MM.1S (cell line): ENCODE measurements at regions not wholly inside any gene's neighbourhood (a gene's known extent, or its start where the extent isn't known, plus 50 kb on each side); places are given as distances from the start of the nearest gene placed in this dataset.

Experiments used
- DNase-seq: peaks from one replicate; pipeline ENCODE4 v3.0.0-alpha.2; 2015
- H2AFZ ChIP-seq: fragments of 300-600 bp; sonication (generic); 2 replicates; pipeline ENCODE4 v1.6.0; 2016; ENCODE audit warnings: antibody characterized with exemption, low read length
- H3F3A ChIP-seq: fragments of 300-600 bp; sonication (generic); 2 replicates; pipeline ENCODE4 v1.6.1; 2016; ENCODE audit warnings: mild to moderate bottlenecking, antibody characterized with exemption, low read length, moderate library complexity, mixed read lengths; ENCODE audit not compliant: insufficient read depth
- H3K27ac ChIP-seq: fragments of 300-600 bp; sonication (generic); 2 replicates; pipeline ENCODE4 v1.5.1; 2016; ENCODE audit warnings: mild to moderate bottlenecking, low read length
- H3K27me3 ChIP-seq: fragments of 300-600 bp; sonication (generic); replicated peaks from 2 replicates; pipeline ENCODE4 v1.6.0; 2016; ENCODE audit warnings: low read length; ENCODE audit not compliant: insufficient read depth
- H3K36me3 ChIP-seq: fragments of 300-600 bp; sonication (generic); replicated peaks from 2 replicates; pipeline ENCODE4 v1.6.1; 2016; ENCODE audit warnings: mild to moderate bottlenecking, low read length, mixed read lengths; ENCODE audit not compliant: insufficient read depth
- H3K4me1 ChIP-seq: fragments of 300-600 bp; sonication (generic); 2 replicates; pipeline ENCODE4 v1.6.1; 2016; ENCODE audit warnings: low read length, mixed read lengths
- H3K4me2 ChIP-seq: fragments of 300-600 bp; sonication (generic); 2 replicates; pipeline ENCODE4 v1.6.0; 2016; ENCODE audit warnings: low read depth, low read length
- H3K4me3 ChIP-seq: fragments of 300-600 bp; sonication (generic); 2 replicates; pipeline ENCODE4 v1.5.1; 2016; ENCODE audit warnings: low read length, mixed read lengths
- H3K79me2 ChIP-seq: fragments of 300-600 bp; sonication (generic); 2 replicates; pipeline ENCODE4 v1.6.1; 2016; ENCODE audit warnings: mixed run types, low read length, mixed read lengths
- H3K9ac ChIP-seq: fragments of 300-600 bp; sonication (generic); 2 replicates; pipeline ENCODE4 v1.6.1; 2016; ENCODE audit warnings: low read length, mixed read lengths
- H3K9me2 ChIP-seq: fragments of 300-600 bp; sonication (generic); replicated peaks from 2 replicates; pipeline ENCODE4 v1.6.1; 2016; ENCODE audit warnings: mild to moderate bottlenecking, low read length, mixed read lengths; ENCODE audit not compliant: insufficient read depth
- H3K9me3 ChIP-seq: fragments of 300-600 bp; sonication (generic); replicated peaks from 2 replicates; pipeline ENCODE4 v1.6.1; 2016; ENCODE audit warnings: mild to moderate bottlenecking, low read length, mixed read lengths; ENCODE audit not compliant: insufficient read depth
- H4K20me1 ChIP-seq: fragments of 300-600 bp; sonication (generic); 2 replicates; pipeline ENCODE4 v1.6.1; 2016; ENCODE audit warnings: mild to moderate bottlenecking, low read length, moderate library complexity, mixed read lengths; ENCODE audit not compliant: insufficient read depth
- EZH2 ChIP-seq: fragments of 300-600 bp; sonication (generic); optimal IDR thresholded peaks from 2 replicates; pipeline ENCODE3; 2017; ENCODE audit warnings: low read depth, mild to moderate bottlenecking, antibody characterized with exemption, low read length, mixed read lengths
- EZH2phosphoT487 ChIP-seq: fragments of 300-600 bp; sonication (generic); IDR thresholded peaks from 2 replicates; pipeline ENCODE4 v1.6.1; 2018; ENCODE audit warnings: antibody characterized with exemption, low read length
- TF ChIP-seq, protein P1 (sequence below): fragments of 300-600 bp; sonication (generic); IDR thresholded peaks from 2 replicates; pipeline ENCODE4 v1.5.1; 2016; ENCODE audit warnings: antibody characterized with exemption, low read length, mixed read lengths

DNA sequence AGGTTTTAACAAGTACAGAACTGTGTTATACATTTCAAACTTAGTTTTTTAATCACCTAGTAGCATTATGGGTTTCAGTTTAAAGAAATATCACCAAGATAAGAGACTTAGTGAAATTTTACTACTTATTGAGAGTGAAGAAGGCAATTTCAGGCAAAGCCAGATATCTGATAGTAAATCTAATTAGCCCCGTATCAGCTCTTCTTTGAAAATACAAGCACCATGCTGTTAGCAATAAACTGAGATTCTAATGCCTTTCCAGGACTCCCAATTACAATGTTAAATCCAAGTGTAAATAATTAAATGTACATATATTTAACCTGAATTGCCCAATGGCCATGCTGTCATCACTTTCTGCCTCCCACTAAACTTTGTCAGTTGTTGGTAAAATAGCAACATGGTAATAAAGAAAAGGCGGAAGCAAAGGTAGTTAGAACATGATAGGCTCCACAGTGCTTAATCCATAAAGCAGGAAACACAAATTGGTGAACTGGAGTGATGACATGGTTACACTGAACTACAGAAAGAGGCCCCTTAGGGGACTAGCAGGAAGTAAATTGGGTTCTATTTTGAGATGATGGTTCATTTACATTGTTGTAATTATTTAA, 646.1 kb downstream of the C12orf50 start:
- Histone ChIP-seq H3K4me3 (no peak overlapping the region), H2AFZ (no peak overlapping the region), H3K9ac (no peak overlapping the region), H3F3A (no peaks in the 10 kb centered on the region), H3K9me2 (no peaks in the 10 kb centered on the region), H4K20me1 (no peaks in the 10 kb centered on the region), H3K27ac (no peak overlapping the region), H3K9me3 (no peaks in the 10 kb centered on the region), H3K4me2 (no peak overlapping the region), H3K4me1 (no peaks in the 10 kb centered on the region), H3K36me3 (no peaks in the 10 kb centered on the region), H3K27me3 (no peaks in the 10 kb centered on the region), H3K79me2 (no peaks in the 10 kb centered on the region)
- TF ChIP-seq EZH2phosphoT487 (no peak), EZH2 (no peak)
- TF ChIP-seq, protein P1, sequence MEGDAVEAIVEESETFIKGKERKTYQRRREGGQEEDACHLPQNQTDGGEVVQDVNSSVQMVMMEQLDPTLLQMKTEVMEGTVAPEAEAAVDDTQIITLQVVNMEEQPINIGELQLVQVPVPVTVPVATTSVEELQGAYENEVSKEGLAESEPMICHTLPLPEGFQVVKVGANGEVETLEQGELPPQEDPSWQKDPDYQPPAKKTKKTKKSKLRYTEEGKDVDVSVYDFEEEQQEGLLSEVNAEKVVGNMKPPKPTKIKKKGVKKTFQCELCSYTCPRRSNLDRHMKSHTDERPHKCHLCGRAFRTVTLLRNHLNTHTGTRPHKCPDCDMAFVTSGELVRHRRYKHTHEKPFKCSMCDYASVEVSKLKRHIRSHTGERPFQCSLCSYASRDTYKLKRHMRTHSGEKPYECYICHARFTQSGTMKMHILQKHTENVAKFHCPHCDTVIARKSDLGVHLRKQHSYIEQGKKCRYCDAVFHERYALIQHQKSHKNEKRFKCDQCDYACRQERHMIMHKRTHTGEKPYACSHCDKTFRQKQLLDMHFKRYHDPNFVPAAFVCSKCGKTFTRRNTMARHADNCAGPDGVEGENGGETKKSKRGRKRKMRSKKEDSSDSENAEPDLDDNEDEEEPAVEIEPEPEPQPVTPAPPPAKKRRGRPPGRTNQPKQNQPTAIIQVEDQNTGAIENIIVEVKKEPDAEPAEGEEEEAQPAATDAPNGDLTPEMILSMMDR, result no peak
- DNase-seq, result no peak

DNA sequence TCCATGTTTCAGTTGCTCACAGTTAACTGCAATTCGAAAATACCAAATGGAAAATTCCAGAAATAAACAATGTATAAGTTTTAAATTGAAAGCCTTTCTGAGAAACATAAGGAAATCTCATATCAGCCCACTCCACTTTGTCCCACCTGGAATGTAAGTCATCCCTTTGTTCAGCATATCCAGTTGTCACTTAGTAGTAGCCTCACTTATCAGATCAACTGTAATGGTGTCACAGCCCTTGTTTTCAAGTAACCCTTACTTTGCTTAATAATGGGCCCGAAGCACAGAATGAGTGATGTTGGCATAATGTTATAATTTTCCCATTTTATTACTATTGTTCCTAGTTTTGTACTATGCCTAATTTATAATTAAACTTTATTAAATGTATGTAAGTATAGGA, 646.8 kb downstream of the C12orf50 start:
- DNase-seq, result no peak
- no peak overlapping the region for H3K4me2 ChIP-seq
- TF ChIP-seq EZH2, result no peak
- TF ChIP-seq, protein P1, result no peak
- no peak for TF ChIP-seq EZH2phosphoT487
- H4K20me1 ChIP-seq, result no peaks in the 10 kb centered on the region
- H3K9ac ChIP-seq, result no peak overlapping the region
- H3K36me3 ChIP-seq, result no peaks in the 10 kb centered on the region
- no peak overlapping the region for H2AFZ ChIP-seq
- no peaks in the 10 kb centered on the region for H3F3A ChIP-seq
- H3K79me2 ChIP-seq, result no peaks in the 10 kb centered on the region
- no peak overlapping the region for H3K27ac ChIP-seq
- H3K4me3 ChIP-seq, result no peak overlapping the region
- H3K27me3 ChIP-seq, result no peaks in the 10 kb centered on the region
- H3K9me3 ChIP-seq, result no peaks in the 10 kb centered on the region
- H3K9me2 ChIP-seq, result no peaks in the 10 kb centered on the region
- H3K4me1 ChIP-seq, result no peaks in the 10 kb centered on the region

DNA sequence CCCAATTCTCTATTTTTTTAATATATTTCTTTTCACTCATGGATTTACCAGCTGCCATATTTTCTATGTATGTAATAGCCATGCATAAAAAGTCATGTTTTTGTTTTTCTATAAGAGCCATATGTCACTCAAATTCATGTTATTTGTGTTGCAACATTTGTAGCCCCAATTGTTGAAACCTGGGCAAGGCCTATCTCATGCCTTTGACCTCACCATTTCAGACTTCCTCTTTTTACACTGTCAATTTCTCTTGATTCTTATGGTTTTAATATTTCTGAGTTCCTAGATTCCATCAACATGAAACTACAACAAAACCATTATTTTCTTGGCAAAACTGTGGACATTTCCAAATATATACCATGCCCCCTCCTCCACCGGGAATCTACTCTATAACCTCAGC, 647.5 kb downstream of the C12orf50 start:
- Histone ChIP-seq H3K9ac (no peak overlapping the region), H3K9me3 (no peaks in the 10 kb centered on the region), H2AFZ (no peak overlapping the region), H4K20me1 (no peaks in the 10 kb centered on the region), H3F3A (no peaks in the 10 kb centered on the region), H3K27ac (no peak overlapping the region), H3K27me3 (no peaks in the 10 kb centered on the region), H3K4me1 (no peaks in the 10 kb centered on the region), H3K4me2 (no peak overlapping the region), H3K9me2 (no peaks in the 10 kb centered on the region), H3K36me3 (no peaks in the 10 kb centered on the region), H3K79me2 (no peaks in the 10 kb centered on the region), H3K4me3 (no peak overlapping the region)
- no peak for DNase-seq
- TF ChIP-seq EZH2 (no peak), EZH2phosphoT487 (no peak)
- TF ChIP-seq, protein P1, result no peak
